Keratinocyte (primary cell): ENCODE measurements at regions not wholly inside any gene's neighbourhood (a gene's known extent, or its start where the extent isn't known, plus 50 kb on each side); places are given as distances from the start of the nearest gene placed in this dataset.

Experiments
- CTCF ChIP-seq, 3 experiments: IDR thresholded peaks in 1 of 3; conservative IDR thresholded peaks in 1 of 3; optimal IDR thresholded peaks in 1 of 3; 2 replicates in 2 of 3; 3 replicates in 1 of 3; pipeline versions ENCODE3 to v1.5.1; 2011; ENCODE audit warnings: low read length in 3 of 3, mild to moderate bottlenecking in 3 of 3, moderate library complexity in 2 of 3, control low read depth in 1 of 3, inconsistent platforms in 1 of 3; ENCODE audit not compliant: insufficient read depth in 2 of 3; ENCODE audit errors: extremely low read depth in 1 of 3
- EZH2 ChIP-seq: IDR thresholded peaks from one replicate; pipeline ENCODE4 v1.6.1; 2012; ENCODE audit warnings: inconsistent platforms, mild to moderate bottlenecking, low read length, moderate library complexity

GRCh38 chr2:104781151-104781550 lies 72.8 kb upstream of the POU3F3 start:
- no peak for TF ChIP-seq CTCF (optimal IDR thresholded peaks at IDR 0.05 in 1 of 3, IDR thresholded peaks at IDR 0.05 in 1 of 3, conservative IDR thresholded peaks at IDR 0.05 in 1 of 3; ENCODE audit: extremely low read depth in 1 of 3, insufficient read depth in 2 of 3, low read length in 3 of 3)
- TF ChIP-seq EZH2 = no peak
